Stimulated activated CD4-positive, alpha-beta T cell treated with anti-CD3 and anti-CD28 coated beads, Interleukin-4, amount 100 ng/mL, for 48 hours (primary cell): ENCODE measurements at regions not wholly inside any gene's neighbourhood (a gene's known extent, or its start where the extent isn't known, plus 50 kb on each side); places are given as distances from the start of the nearest gene placed in this dataset.
"Not testable (repeated sequence)": the region's sequence is repeated elsewhere in the genome, so short reads cannot be mapped to it uniquely, and the experiment has no call there.

Experiments
- DNase-seq, 2 donors: peaks; one replicate each; pipeline ENCODE4 v3.0.0-alpha.2; 2020; ENCODE audit warnings: low read depth in 2 of 2

DNA sequence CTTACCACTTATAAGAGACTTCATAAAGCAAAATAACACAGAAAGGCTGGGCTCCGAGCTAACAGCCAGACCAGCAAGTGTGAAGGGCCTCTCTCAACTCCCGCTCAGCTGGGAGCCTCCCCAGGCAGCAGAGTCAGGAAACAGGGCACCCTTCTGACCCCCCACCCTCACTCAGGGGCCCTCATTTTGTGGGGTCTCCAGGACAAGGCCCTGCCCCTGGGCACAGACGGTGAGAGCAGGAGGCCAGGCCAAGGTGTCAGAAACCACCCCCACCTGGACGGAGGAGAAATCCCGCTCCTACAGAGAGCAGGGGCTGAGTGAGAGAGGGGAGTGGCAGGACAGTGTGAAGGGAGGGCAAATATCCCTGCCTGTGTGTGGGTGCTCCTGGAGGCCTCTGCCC is 135.8 kb upstream of the FOXD4L5 start:
- no peak for DNase-seq

DNA sequence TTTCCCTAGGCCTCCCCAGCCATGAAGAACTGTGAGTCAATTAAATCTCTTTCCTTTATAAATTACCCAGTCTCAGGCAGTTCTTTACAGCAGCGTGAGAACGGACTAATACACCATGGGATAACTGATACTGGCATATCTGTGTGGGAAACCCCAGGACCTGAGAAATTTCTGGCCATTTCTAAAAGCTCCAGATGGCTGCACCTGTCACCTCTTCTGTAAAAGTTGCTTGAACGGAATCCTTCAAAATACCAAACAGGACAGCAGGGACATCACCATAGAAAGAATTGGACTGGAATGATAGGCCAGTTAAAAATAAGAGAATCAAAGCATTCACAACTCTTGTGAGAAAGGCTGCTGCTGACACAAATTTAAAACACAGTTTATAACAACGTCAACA is 134.0 kb upstream of the FOXD4L5 start:
- DNase-seq = not testable (repeated sequence)

DNA sequence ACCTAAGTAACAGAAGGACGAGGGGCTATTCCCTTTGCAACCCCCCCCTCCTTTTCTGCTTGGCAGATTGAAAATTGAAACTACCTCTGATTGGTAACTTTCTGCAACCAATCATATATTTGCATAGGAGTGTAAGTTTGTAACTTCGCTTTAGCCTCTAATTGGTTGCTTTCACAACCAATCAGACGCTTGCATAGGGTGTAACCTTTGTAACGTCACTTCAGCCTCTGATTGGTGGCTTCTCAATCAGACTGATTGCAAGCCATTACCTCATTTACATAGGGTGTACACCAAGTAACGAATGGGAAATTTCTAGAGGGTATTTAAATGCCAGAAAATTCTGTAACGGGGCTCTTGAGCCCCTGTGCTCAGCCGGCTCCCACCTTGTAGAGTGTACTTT is 131.9 kb upstream of the FOXD4L5 start:
- not testable (repeated sequence) for DNase-seq

DNA sequence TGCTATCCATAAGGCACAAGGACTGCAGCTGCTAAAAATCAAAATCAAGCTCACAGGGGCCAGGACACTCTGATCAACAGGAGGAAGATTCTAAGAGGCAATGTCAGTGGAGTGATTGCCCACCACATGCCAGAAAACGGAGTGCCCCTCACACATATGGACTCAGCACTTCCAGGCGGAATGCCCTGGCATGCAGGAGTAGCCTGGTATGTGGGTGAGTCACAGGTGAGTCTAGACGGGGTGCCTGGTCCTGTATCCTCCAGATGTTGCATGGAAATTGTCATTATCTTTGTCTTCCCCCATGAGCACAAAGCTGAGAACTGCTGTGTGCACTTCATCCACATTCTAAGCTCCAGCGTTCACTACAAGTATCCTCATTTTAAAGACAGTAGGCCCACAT is 129.2 kb upstream of the FOXD4L5 start:
- not testable (repeated sequence) for DNase-seq

DNA sequence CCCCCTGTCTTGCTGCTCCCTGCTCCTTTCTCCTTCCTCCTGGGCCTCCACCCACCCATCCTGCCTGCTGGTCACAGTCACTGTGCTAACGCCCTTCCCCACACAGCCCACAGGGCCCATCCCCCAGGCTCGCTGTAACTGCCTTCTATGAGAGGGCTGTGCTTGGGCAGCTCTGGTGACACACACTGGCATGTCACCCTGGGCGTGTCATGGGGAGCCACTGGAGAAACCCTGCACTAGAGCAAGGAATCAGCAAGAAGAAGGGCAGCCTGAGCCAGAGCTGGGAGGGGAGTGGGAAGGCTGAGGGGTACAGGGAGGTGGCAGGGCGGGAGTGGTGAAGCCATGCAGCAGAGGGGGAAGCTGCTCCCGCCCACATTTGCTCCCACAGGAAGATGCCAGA is 128.4 kb upstream of the FOXD4L5 start:
- DNase-seq = not testable (repeated sequence)

DNA sequence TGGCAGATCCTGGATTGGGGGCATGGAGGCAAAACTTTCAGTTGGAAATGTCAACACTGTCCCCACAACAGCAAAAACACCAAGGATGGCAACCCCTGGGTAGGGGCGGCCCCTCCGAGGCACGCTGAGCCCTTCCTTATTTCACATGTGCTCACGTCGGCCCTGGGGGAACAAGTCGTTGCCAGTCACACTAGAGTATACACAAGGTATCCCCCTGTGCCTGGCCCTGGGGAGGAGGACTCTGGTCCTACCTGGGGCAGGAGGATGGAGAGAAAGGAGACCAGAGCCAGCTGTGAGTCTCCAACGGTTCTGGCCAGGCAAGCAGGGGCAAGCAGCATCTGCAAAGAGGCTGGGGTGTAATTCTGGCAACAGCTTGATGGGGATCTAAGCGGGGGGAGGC is 126.9 kb upstream of the FOXD4L5 start:
- DNase-seq = no peak

DNA sequence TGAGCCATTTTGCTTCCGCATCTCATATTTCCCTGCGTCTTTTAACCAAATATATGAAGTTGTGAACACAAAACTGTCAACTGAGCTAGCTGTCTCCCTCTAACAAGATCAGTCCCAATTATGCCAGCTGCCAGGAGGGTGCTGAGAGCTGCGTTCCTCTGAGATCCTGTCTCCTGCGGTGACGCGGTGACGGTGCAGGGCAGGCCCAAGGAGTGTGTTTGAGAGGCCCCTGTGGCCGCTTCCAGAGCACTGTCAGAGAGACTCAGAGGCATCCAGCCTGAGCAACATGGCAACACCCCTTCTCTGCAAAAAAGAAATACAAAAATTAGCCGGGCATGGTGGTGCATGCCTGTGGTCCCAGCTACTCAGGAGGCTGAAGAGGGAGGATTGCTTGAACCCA is 126.3 kb upstream of the FOXD4L5 start:
- DNase-seq = no peak

DNA sequence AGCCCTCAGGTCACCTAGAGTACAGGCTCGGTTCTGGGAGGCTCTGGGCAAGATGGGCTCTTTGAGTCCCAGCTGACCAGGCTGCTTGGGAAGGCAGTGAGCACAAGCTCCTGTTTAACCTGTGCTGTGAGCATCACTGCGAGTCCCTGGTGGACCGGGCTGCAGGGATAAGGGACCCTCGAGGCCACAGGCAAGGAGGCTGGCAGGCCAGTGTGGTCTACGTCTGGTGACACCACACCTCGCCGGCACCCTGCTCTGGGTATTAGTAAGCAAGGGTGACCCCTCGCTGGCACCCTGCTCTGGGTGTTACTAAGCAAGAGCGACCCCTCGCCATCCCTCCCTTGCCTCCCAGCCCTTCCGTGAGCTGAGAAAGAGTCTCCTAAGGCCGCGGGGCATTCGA is 125.9 kb upstream of the FOXD4L5 start:
- DNase-seq = no peak

DNA sequence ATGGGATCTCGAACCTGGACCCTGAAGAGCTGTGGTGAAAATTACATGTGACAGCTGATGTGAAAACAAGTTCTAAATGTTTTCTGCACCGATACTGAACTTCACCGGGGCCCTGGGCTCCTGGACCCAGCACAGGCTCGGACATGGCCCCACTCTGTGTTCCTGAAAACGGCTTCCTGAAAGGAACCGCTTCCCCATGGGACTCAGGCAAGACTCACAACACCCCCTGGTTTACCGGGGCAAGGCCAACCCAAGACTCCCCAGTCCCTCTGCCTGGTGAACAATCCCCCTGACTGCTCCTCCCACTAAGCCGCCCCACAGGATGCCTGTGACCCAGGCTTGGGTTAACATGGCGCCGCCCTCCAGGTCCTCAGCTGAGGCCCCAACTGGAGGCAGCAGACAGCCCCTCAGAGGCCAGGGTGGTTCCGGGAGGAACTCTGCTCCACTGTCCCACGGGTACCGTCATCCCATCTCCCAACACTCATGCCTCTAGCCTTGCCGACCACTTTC is 124.5 kb upstream of the FOXD4L5 start:
- DNase-seq = no peak

DNA sequence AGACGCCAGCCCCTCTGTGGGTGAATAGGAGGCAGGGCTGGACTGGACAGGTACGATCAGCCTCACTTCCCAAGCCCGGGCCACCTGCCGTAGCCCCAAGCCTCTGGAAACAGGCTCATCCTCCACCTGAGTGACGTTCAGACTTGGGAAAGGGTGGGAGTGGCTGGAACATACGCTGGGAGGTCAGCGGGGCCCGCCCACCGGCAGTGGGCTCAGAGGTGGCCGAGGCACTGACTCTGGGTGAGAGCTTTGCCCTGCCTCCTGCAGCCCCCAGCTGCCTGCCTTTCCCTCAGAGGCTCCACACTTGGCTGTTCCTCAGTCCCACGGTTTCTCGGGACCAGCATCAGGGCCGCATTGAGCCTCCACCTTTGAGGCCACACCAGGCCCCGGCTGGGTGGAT is 123.8 kb upstream of the FOXD4L5 start:
- not testable (repeated sequence) for DNase-seq

DNA sequence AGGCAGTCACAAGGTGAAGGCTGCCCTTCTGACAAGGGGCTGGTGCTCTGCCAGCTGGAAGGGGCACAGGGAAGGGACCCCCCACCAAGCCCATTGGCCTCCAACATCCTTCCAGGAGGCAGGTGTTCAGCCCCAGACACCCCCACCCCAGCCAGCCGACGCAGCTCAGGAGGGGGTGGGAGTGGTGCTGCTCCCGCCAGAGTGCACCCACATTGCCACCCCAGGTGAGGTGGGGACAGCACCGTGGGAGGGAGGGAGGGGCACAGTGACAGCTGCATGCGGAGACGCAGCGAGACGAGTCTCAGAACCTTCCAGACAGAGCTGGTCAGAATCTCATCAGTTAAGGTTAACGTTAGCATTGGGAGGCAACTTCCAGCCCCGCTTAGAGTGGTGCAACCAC is 121.6 kb upstream of the FOXD4L5 start:
- not testable (repeated sequence) for DNase-seq

DNA sequence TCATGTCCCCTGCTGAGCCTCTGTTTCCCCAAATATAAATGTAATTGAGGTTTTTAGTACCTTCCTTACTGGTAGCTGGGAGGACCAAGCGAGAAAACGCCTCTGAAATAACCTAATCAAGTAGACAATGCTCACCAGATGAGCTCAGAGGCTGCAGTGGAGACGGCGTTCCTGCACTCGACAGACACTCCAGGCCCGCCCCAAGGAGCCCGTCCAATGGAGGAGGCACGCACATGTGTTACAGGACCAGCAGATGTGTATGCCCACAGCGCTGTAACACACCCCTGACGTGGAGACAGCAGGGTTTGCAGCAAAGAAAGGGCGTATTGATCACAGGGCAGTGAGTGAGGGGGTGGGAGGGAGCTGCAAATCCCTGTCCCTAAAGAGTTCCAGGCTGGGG is 120.8 kb upstream of the FOXD4L5 start:
- not testable (repeated sequence) for DNase-seq

DNA sequence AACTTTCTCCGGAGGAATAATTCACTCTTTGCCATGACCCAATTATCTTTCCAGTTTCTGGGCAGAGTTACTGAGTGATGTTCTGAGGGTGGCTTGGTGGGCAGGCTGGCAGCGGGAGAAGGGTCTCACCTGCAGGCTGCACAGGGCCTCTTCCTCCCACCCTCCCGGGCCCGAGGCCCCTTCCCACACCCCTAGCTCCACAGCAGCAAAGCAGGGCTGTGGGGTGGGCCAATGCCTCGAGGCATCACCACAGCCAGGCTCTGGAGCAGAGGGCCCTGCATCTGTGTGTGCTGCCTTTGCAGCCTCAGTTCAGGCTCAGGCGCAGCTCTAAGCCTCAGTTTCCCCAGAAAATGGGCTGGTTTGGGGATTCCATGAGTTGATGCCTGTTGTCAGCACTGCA is 120.2 kb upstream of the FOXD4L5 start:
- DNase-seq = no peak

DNA sequence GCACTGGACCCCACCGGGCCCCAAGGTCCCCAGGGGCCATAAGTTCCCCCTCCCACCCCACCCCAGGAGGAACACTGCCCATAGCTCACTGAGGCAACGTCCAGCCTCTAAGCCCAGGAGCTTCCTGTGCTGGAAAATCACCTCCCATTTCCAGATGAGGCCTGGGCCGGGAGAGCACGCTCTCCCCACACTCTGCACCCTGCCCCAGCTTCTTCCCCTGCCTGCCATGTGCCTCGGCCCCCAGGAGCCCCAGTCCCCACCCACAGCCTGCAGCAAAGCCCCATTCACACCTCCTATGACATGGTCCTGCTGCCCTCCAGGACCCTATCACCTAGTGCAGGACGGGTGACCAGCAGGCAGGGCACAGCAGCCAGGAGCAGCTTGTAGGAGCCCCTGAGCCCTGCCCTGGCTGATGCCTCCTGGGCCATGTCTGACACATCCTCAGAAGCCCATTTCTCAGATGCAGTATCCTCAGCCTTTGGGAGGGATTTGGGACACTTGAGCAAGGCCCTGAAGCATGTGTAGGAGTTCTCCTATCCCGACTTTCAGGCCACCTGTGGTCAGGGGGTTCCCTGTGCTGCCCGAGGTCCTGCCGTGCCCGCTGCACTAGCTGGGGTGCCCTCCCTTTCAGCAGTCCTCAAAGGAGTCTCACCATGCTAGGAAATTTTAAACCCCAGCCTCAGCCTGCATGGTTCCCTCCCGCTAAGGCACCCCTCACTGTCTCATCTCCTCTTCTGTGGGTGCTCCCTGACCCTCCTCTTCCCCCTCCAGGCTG is 119.4 kb upstream of the FOXD4L5 start:
- DNase-seq = no peak

DNA sequence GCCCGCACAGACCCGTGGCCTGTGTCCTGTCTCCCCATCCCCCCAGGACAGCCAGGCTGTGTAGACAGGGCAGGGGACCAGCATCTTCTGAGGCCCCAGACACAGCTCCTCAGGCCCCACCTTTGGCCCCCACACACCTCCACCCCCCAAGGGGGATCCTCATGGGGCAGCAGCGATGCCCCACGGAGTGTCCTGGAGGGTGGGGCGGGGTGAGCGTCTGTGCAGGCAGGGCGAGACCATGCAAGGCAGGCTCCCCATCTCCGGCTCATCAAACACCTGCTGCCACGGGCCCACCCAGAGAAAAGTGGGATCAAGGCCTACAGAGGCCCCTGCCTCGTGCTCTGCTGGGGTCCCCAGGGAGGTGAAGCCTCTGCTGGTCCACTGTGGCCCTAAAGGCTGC is 118.7 kb upstream of the FOXD4L5 start:
- DNase-seq = no peak

DNA sequence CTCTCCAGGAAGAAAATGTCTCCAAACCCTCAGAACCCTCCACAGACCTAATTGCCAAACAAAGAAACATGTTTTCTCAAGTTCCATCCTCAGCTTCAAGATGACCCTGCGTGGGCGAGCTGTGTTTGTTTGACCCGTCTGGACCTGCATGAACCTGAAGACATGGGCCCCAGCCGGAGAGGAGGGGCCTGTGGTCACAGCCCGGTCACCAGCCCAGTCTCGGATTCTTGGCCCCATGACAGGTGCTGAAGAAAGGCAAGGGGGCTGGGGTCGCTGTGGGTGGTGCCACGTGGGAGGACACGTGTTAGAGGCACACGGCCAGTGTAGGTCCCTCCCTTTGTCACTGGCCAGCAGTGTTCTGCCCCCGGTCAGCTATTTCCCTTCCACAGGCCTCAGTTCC is 118.1 kb upstream of the FOXD4L5 start:
- DNase-seq = not testable (repeated sequence)

DNA sequence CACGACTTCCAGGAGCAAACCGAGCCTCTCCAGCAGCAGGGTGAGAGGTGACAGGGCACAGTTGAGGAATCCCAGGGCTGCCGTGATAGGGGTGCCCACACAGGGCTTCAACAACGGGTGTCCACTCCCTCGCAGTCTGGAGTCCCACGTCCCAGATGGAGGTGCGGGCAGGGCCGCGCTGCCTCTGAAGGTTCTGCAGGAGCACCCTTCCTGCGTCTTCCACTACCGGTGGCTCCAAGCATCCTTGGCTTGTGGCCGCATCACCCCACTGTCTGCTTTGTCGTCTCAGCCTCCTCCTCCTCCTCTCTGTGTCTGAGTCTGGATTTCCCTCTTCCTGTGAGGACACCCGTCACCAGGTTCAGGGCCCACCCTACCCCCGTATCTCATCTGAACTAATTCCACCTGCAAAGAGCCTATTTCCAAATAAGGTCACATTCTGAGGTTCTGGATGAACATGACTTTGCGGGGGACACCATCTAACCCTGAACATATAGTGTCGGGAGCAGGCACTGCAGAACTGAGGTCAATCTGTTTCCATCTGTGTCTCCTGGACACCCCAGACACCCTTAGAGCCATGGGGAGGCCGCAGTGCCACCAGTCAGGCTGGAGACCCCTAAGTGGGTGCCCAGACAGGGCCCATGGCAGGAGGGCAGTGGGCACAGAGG is 117.3 kb upstream of the FOXD4L5 start:
- not testable (repeated sequence) for DNase-seq

DNA sequence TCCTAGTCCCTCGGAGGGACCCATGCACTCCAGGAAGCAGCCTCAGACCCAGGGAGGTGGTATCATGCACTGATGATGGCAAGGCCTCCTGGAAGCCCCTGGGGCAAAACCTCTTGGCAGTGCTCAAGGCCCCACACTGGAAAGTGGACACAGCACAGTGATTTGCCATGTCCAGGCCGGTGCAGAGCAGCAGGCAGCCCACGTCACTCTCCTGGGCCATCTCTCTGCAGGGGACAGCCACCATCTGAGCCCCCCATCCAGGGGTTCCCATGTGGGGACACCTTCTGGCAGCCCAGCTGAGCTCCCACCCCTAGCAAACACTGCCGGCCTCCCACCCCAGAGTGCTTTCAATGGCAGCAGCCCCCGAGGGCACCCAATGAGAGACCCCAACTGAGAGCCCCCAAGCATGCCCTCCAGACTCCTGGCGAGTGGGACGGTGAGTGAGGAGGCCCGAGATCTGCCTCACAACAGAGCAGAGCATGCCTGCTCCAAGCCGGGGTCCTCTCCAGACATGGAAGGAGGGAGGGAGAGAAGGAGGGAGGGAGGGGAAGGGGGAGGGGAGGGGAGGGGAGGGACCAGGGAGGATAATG is 116.5 kb upstream of the FOXD4L5 start:
- DNase-seq = not testable (repeated sequence)

DNA sequence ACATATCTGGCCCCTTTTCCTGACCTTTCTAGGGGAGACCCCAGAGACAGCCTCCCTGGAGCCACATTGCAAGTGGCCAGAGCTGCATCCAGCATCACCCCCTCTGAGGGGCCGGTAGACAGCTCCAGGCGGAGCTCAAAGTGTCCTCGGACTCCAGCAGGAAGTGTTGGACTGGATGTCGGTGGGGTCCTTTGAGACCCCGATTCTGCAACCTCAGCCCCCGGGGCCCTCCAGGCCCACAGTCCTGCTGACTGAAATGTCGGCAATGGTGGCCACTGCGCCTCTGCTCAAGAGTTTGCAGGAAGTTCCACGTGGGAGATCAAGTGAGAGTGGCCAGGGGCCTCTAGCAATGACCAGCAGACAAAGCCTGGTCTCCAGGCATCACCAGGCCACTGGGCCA is 115.9 kb upstream of the FOXD4L5 start:
- no peak for DNase-seq

DNA sequence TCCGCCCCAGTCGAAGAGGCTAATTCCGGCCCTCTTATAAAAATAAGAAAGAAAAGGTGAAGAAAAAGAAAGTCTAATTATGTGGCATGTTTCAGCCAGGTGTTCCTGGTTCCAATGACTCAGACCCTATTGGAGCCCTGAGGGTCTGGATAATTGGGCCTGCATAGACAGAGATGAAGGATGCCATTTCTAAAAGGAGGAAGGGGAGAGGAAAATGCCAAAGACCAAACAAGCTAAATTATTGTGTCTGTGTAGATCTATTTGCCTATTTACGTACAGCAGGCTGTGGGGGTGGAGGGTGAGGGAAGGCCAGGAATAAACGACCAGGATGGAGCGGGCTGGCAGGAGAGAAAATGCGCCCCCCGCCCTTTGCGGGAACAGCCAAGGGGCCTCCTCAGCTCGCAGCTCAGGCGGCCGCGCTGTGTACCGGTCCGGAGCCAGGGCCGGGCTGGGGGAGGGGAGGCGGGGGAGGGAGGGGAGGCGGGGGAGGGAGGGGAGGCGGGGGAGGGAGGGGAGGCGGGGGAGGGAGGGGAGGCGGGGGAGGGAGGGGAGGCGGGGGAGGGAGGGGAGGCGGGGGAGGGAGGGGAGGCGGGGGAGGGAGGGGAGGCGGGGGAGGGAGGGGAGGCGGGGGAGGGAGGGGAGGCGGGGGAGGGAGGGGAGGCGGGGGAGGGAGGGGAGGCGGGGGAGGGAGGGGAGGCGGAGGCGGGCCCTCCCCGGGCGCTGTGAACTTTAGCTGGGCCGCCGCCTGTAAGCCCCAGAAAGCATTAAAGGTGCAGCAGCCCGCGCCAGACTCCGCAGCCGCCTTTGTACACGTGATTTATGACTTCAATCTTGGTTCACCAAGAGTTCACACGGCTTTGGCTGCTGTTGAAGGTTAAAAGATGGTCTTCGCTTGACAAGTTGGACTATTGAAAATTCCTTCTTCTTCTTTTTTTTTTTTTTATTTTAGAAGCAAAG is 113.0 kb upstream of the FOXD4L5 start:
- DNase-seq = not testable (repeated sequence)

DNA sequence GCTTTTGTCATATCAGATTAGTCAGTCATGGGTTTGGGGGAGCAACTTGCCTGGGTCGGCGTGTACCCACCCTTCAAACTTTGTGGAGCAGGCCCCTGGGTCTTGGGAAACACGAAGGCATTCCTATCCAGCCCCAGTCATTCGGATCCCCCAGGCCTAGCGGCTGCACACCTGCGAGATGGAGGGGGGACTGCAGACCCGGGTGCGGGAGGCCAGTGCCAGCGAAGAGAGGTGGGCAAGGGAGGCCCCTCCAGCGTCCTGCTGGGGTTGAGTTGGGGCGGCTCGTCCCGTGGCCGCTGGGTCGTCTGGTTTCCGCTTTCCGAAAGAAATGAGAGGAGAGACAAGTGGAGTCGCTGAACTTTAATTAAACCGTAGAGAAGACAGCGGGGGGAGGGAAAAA is 112.2 kb upstream of the FOXD4L5 start:
- not testable (repeated sequence) for DNase-seq

DNA sequence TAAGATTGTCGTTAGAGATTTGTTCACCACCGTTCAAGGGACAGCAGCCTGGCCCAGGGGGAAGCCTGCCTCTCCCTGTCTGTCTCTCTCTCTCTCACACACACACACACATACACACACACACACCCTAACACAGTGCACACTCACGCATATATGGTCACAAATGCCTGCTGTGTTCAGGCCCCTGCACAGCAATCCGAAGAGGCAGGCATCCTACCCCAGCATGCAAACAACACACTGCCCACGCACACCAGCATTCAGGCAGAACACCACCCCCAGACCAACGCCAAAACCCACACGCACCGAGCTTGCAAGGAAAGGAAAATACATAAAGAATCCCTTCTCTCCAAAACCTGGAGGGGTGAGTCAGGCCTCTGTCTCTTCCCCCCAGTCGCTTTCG is 111.6 kb upstream of the FOXD4L5 start:
- DNase-seq = not testable (repeated sequence)
